ENCODE measurements at regions not wholly inside any gene's neighbourhood (a gene's known extent, or its start where the extent isn't known, plus 50 kb on each side); places are given as distances from the start of the nearest gene placed in this dataset.
"Not testable (repeated sequence)": the region's sequence is repeated elsewhere in the genome, so short reads cannot be mapped to it uniquely, and the experiment has no call there.

- Histone ChIP-seq H3K27ac (ENCODE audit: low read depth in 2 of 2, low read length in 2 of 2) (no peak overlapping the region), H3K27me3 (ENCODE audit: control insufficient read depth, insufficient read depth, low read length) (no peaks in the 10 kb centered on the region), H3K9ac (ENCODE audit: low read length in 3 of 3) (no peak overlapping the region), H3K9me3 (ENCODE audit: control insufficient read depth in 2 of 3, insufficient read depth in 1 of 3, low read length in 3 of 3) (no peaks in the 10 kb centered on the region), H3K4me1 (ENCODE audit: control insufficient read depth in 2 of 3, insufficient read depth in 2 of 3, low read depth in 1 of 3, low read length in 3 of 3) (no peaks in the 10 kb centered on the region), H3K4me3 (ENCODE audit: low read length in 3 of 3) (no peak overlapping the region), H3K36me3 (ENCODE audit: control insufficient read depth in 2 of 3, insufficient read depth in 3 of 3, low read length in 3 of 3) (no peaks in the 10 kb centered on the region)
- TF ChIP-seq CTCF (IDR thresholded peaks at IDR 0.05; ENCODE audit: borderline replicate concordance, extremely low read depth, insufficient read depth), result no peak
- FAIRE-seq, result no peak
- DNase-seq, result no peak
- intact Hi-C loops (cut with DNase I), result no loop called here
These were observed 436.6 kb downstream of the SOX2 start for GRCh38 chr3:182148360-182148759.

GRCh38 chr3:182149594-182149993 lies 437.9 kb downstream of the SOX2 start:
- H3K9ac ChIP-seq (ENCODE audit: low read length in 3 of 3), result no peak overlapping the region
- no peaks in the 10 kb centered on the region for H3K36me3 ChIP-seq (ENCODE audit: control insufficient read depth in 2 of 3, insufficient read depth in 3 of 3, low read length in 3 of 3)
- intact Hi-C loops (cut with DNase I), result no loop called here

GRCh38 chr3:182156326-182156725 lies 444.6 kb downstream of the SOX2 start:
- H3K4me3 ChIP-seq (ENCODE audit: low read length in 3 of 3); H3K4me1 ChIP-seq (ENCODE audit: control insufficient read depth in 2 of 3, insufficient read depth in 2 of 3, low read depth in 1 of 3, low read length in 3 of 3); H3K9ac ChIP-seq (ENCODE audit: low read length in 3 of 3); H3K36me3 ChIP-seq (ENCODE audit: control insufficient read depth in 2 of 3, insufficient read depth in 3 of 3, low read length in 3 of 3); FAIRE-seq; H3K9me3 ChIP-seq (ENCODE audit: control insufficient read depth in 2 of 3, insufficient read depth in 1 of 3, low read length in 3 of 3); intact Hi-C loops (cut with DNase I); H3K27ac ChIP-seq (ENCODE audit: low read depth in 2 of 2, low read length in 2 of 2); H3K27me3 ChIP-seq (ENCODE audit: control insufficient read depth, insufficient read depth, low read length); DNase-seq: not testable (repeated sequence)

More at GRCh38 chr3:182149594-182149993, 437.9 kb downstream of the SOX2 start:
- Histone ChIP-seq H3K27ac (ENCODE audit: low read depth in 2 of 2, low read length in 2 of 2) (no peak overlapping the region), H3K4me1 (ENCODE audit: control insufficient read depth in 2 of 3, insufficient read depth in 2 of 3, low read depth in 1 of 3, low read length in 3 of 3) (no peaks in the 10 kb centered on the region), H3K27me3 (ENCODE audit: control insufficient read depth, insufficient read depth, low read length) (no peaks in the 10 kb centered on the region), H3K9me3 (ENCODE audit: control insufficient read depth in 2 of 3, insufficient read depth in 1 of 3, low read length in 3 of 3) (no peaks in the 10 kb centered on the region), H3K4me3 (ENCODE audit: low read length in 3 of 3) (no peak overlapping the region)
- no peak for TF ChIP-seq CTCF (IDR thresholded peaks at IDR 0.05; ENCODE audit: borderline replicate concordance, extremely low read depth, insufficient read depth)
- no peak for DNase-seq
- FAIRE-seq, result no peak

- no peak overlapping the region for H3K27ac ChIP-seq (ENCODE audit: low read depth in 2 of 2, low read length in 2 of 2)
- no peak for FAIRE-seq
- H3K4me3 ChIP-seq (ENCODE audit: low read length in 3 of 3), result no peak overlapping the region
- no peaks in the 10 kb centered on the region for H3K27me3 ChIP-seq (ENCODE audit: control insufficient read depth, insufficient read depth, low read length)
- H3K36me3 ChIP-seq (ENCODE audit: control insufficient read depth in 2 of 3, insufficient read depth in 3 of 3, low read length in 3 of 3), result no peaks in the 10 kb centered on the region
- H3K9me3 ChIP-seq (ENCODE audit: control insufficient read depth in 2 of 3, insufficient read depth in 1 of 3, low read length in 3 of 3), result no peaks in the 10 kb centered on the region
- H3K9ac ChIP-seq (ENCODE audit: low read length in 3 of 3), result no peak overlapping the region
- no peaks in the 10 kb centered on the region for H3K4me1 ChIP-seq (ENCODE audit: control insufficient read depth in 2 of 3, insufficient read depth in 2 of 3, low read depth in 1 of 3, low read length in 3 of 3)
- DNase-seq, result no peak
- no peak for TF ChIP-seq CTCF (IDR thresholded peaks at IDR 0.05; ENCODE audit: borderline replicate concordance, extremely low read depth, insufficient read depth)
- intact Hi-C loops (cut with DNase I), result no loop called here
These were observed 453.5 kb downstream of the SOX2 start for GRCh38 chr3:182165234-182165633.

All from kidney (tissue), 13 donors.